Panc1 (cell line): ENCODE measurements at regions not wholly inside any gene's neighbourhood (a gene's known extent, or its start where the extent isn't known, plus 50 kb on each side); places are given as distances from the start of the nearest gene placed in this dataset.

ENCODE experiments used
- ATAC-seq: fragments of 200-7000 bp; cut with Tn5 transposase; 2 replicates; pipeline ENCODE4 v1.9.1; 2020; ENCODE audit warnings: mild to moderate bottlenecking, moderate library complexity
- BruUV-seq: library from RNA; stranded (reverse); fragments of 400-500 nt; replicated peaks from 2 replicates; lab custom pipeline; 2021; lab: Mats Ljungman, UMichigan
- CTCF ChIA-PET: fragments of 300-600 bp; sonication (Branson Sonifier 250); formaldehyde crosslinking; loops from one replicate; lab custom pipeline; 2022; ENCODE audit warnings: antibody characterized with exemption; lab: Charles Lee
- POLR2A ChIA-PET: fragments of 300-600 bp; sonication (Branson Sonifier 250); formaldehyde crosslinking; loops from one replicate; lab custom pipeline; 2022; ENCODE audit warnings: antibody characterized with exemption; lab: Charles Lee
- DNase-seq: peaks from one replicate; pipeline ENCODE4 v3.0.0-alpha.2; 2010; ENCODE audit warnings: low read depth, low spot score
- H3K27ac ChIP-seq: 2 replicates; pipeline ENCODE4 v1.5.1; 2011; ENCODE audit warnings: mild to moderate bottlenecking, low read length, inconsistent platforms
- H3K27me3 ChIP-seq: fragments of 200-500 bp; sonication (Bioruptor generic); 2 replicates; pipeline ENCODE4 v1.6.0; 2014; ENCODE audit warnings: low read length, inconsistent platforms; ENCODE audit not compliant: control insufficient read depth, insufficient read depth
- H3K36me3 ChIP-seq: fragments of 200-500 bp; sonication (Bioruptor generic); 2 replicates; pipeline ENCODE4 v1.5.1; 2014; ENCODE audit warnings: inconsistent platforms, mild to moderate bottlenecking, low read length, moderate library complexity; ENCODE audit not compliant: control insufficient read depth, insufficient read depth
- H3K4me1 ChIP-seq: 2 replicates; pipeline ENCODE4 v1.5.1; 2011; ENCODE audit warnings: inconsistent platforms, mild to moderate bottlenecking, low read length, moderate library complexity; ENCODE audit not compliant: control insufficient read depth, insufficient read depth
- H3K4me3 ChIP-seq, 2 experiments: 2 replicates each; pipeline ENCODE4 v1.5.1; 2011 to 2012; ENCODE audit warnings: low read depth in 2 of 2, low read length in 2 of 2, mild to moderate bottlenecking in 2 of 2, inconsistent platforms in 1 of 2, moderate library complexity in 1 of 2
- H3K9me3 ChIP-seq: fragments of 200-500 bp; sonication (Bioruptor generic); 2 replicates; pipeline ENCODE4 v1.5.1; 2014; ENCODE audit warnings: low read depth, mild to moderate bottlenecking, inconsistent platforms, low read length, moderate library complexity; ENCODE audit not compliant: control insufficient read depth, insufficient read depth
- CTCF ChIP-seq: fragments of 450-650 bp; IDR thresholded peaks from 2 replicates; pipeline ENCODE4 v1.5.1; 2017; ENCODE audit warnings: mild to moderate bottlenecking
- POLR2AphosphoS5 ChIP-seq: IDR thresholded peaks from 2 replicates; pipeline ENCODE4 v1.6.1; 2012; ENCODE audit warnings: mild to moderate bottlenecking, low read depth, low read length, moderate library complexity
- SIN3A ChIP-seq: IDR thresholded peaks from 2 replicates; pipeline ENCODE4 v1.6.1; 2012; ENCODE audit warnings: low read depth, mild to moderate bottlenecking, low read length, moderate library complexity, borderline replicate concordance; ENCODE audit not compliant: insufficient read depth
- TCF7L2 ChIP-seq: IDR thresholded peaks from 2 replicates; pipeline ENCODE4 v1.6.1; 2011; ENCODE audit warnings: mild to moderate bottlenecking, low read depth, low read length, inconsistent platforms
- in situ Hi-C: cut with HindIII; loops from 2 replicates; pipeline ENCODE4 v1.10.0; 2016; ENCODE audit warnings: low sequenced_read_pairs, low pct_unique_long_range_greater_than_20kb
- intact Hi-C: fragments of 100-400 bp; cut with micrococcal nuclease; formaldehyde crosslinking; loops from one replicate; pipeline ENCODE4 v1.10.0; 2022; ENCODE audit not compliant: unreplicated experiment
- TF ChIP-seq, protein P1 (sequence below), 2 experiments: IDR thresholded peaks; 2 replicates each; pipeline ENCODE4 v1.6.1; 2011 to 2012; ENCODE audit warnings: low read depth in 2 of 2, control low read depth in 1 of 2, low read length in 1 of 2, mild to moderate bottlenecking in 1 of 2, moderate library complexity in 1 of 2; ENCODE audit not compliant: insufficient read depth in 1 of 2

- POLR2A ChIA-PET = no interaction called here
- no peaks in the 10 kb centered on the region for H3K27me3 ChIP-seq
- in situ Hi-C loops = no loop called here
- no peak overlapping the region for H3K4me3 ChIP-seq
- no TSS peak for BruUV-seq
- peak overlapping the region; percentile 90 for H3K27ac ChIP-seq
- intact Hi-C loops = no loop called here
- ATAC-seq (no peak), DNase-seq (no peak)
- CTCF ChIA-PET = interaction anchor here (0.6 kb wide), 1 partner anchor 117 kb away, joined by 4 read pairs; no protein-coding TSS in a partner anchor
- peaks cover 3% of the 10 kb centered on the region; the same call in 1 of the 2 replicates for H3K9me3 ChIP-seq
- TF ChIP-seq, protein P1, sequence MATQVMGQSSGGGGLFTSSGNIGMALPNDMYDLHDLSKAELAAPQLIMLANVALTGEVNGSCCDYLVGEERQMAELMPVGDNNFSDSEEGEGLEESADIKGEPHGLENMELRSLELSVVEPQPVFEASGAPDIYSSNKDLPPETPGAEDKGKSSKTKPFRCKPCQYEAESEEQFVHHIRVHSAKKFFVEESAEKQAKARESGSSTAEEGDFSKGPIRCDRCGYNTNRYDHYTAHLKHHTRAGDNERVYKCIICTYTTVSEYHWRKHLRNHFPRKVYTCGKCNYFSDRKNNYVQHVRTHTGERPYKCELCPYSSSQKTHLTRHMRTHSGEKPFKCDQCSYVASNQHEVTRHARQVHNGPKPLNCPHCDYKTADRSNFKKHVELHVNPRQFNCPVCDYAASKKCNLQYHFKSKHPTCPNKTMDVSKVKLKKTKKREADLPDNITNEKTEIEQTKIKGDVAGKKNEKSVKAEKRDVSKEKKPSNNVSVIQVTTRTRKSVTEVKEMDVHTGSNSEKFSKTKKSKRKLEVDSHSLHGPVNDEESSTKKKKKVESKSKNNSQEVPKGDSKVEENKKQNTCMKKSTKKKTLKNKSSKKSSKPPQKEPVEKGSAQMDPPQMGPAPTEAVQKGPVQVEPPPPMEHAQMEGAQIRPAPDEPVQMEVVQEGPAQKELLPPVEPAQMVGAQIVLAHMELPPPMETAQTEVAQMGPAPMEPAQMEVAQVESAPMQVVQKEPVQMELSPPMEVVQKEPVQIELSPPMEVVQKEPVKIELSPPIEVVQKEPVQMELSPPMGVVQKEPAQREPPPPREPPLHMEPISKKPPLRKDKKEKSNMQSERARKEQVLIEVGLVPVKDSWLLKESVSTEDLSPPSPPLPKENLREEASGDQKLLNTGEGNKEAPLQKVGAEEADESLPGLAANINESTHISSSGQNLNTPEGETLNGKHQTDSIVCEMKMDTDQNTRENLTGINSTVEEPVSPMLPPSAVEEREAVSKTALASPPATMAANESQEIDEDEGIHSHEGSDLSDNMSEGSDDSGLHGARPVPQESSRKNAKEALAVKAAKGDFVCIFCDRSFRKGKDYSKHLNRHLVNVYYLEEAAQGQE (IDR thresholded peaks at IDR 0.05; ENCODE audit: insufficient read depth in 1 of 2, low read depth in 2 of 2, low read length in 1 of 2) = no peak
- no peak for TF ChIP-seq CTCF
- TF ChIP-seq POLR2AphosphoS5 = no peak
- no peak for TF ChIP-seq SIN3A
- no peak for TF ChIP-seq TCF7L2
- H3K36me3 ChIP-seq = no peaks in the 10 kb centered on the region
- H3K4me1 ChIP-seq = peaks cover 44% of the 10 kb centered on the region
Observed at GRCh38 chr16:11495066-11495407, 91.7 kb downstream of the LITAF start.
